Endothelial cell of umbilical vein (primary cell): ENCODE measurements at regions not wholly inside any gene's neighbourhood (a gene's known extent, or its start where the extent isn't known, plus 50 kb on each side); places are given as distances from the start of the nearest gene placed in this dataset.

Experiments used
- BruUV-seq: library from RNA; stranded (reverse); fragments of 400-500 nt; replicated peaks from 2 replicates; lab custom pipeline; 2021; lab: Mats Ljungman, UMichigan
- CTCF ChIA-PET: fragments of 300-600, 350-600 bp; sonication (Branson Sonifier 250); formaldehyde crosslinking; loops from one replicate; lab custom pipeline; 2021; ENCODE audit warnings: antibody characterized with exemption, inconsistent platforms; lab: Charles Lee
- POLR2A ChIA-PET: fragments of 300-600, 350-600 bp; sonication (Branson Sonifier 250); formaldehyde crosslinking; loops from one replicate; lab custom pipeline; 2021; ENCODE audit warnings: antibody characterized with exemption, inconsistent platforms; lab: Charles Lee
- DNase-seq: peaks from one replicate; pipeline ENCODE4 v3.0.0-alpha.2; 2011; ENCODE audit warnings: low read depth, low spot score
- FAIRE-seq: peaks from 2 replicates; lab custom pipeline; 2011; peaks lifted over from hg19 to GRCh38; lab: Jason Lieb, UNC
- H2AFZ ChIP-seq: 2 replicates; pipeline ENCODE4 v1.6.0; 2012; ENCODE audit warnings: low read depth, low read length, control low read depth, inconsistent platforms
- H3K27ac ChIP-seq: 2 replicates; pipeline ENCODE4 v1.5.1; 2011; ENCODE audit warnings: low read depth, mild to moderate bottlenecking, control low read depth, low read length, moderate library complexity; ENCODE audit not compliant: insufficient read depth
- H3K27me3 ChIP-seq, 2 experiments: 2 replicates each; pipeline versions ENCODE4 v1.6.0 to v1.6.1; 2011; ENCODE audit warnings: low read length in 2 of 2, mixed read lengths in 1 of 2; ENCODE audit not compliant: control insufficient read depth in 2 of 2, insufficient read depth in 2 of 2
- H3K36me3 ChIP-seq, 2 experiments: 2 replicates in 1 of 2; 3 replicates in 1 of 2; pipeline ENCODE4 v1.5.1; 2011; ENCODE audit warnings: low read length in 2 of 2, mild to moderate bottlenecking in 1 of 2, moderate library complexity in 1 of 2; ENCODE audit not compliant: control insufficient read depth in 2 of 2, insufficient read depth in 2 of 2; ENCODE audit errors: extremely low read depth in 1 of 2
- H3K4me1 ChIP-seq: 3 replicates; pipeline ENCODE4 v1.5.1; 2011; ENCODE audit warnings: mild to moderate bottlenecking, low read length; ENCODE audit not compliant: control insufficient read depth, insufficient read depth; ENCODE audit errors: extremely low read depth
- H3K4me2 ChIP-seq: 2 replicates; pipeline ENCODE4 v1.6.1; 2011; ENCODE audit warnings: low read length, control low read depth, mixed read lengths; ENCODE audit not compliant: insufficient read depth
- H3K4me3 ChIP-seq, 3 experiments: fragments of 200-600 bp in 1 of 3; sonication (generic), shearing (Covaris generic) in 1 of 3; replicated peaks in 1 of 3; 2 replicates each; pipeline ENCODE4 v1.5.1; 2011 to 2016; ENCODE audit warnings: control low read depth in 3 of 3, low read length in 3 of 3, mild to moderate bottlenecking in 2 of 3, inconsistent platforms in 1 of 3, low read depth in 1 of 3, moderate library complexity in 1 of 3; ENCODE audit not compliant: insufficient read depth in 1 of 3
- H3K79me2 ChIP-seq: 2 replicates; pipeline ENCODE4 v1.6.0; 2012; ENCODE audit warnings: low read length, inconsistent platforms; ENCODE audit not compliant: control insufficient read depth, insufficient read depth
- H3K9ac ChIP-seq: replicated peaks from 2 replicates; pipeline ENCODE3; 2011; ENCODE audit warnings: low read length, control low read depth; ENCODE audit not compliant: insufficient read depth; ENCODE audit errors: extremely low read depth
- H3K9me1 ChIP-seq: replicated peaks from 3 replicates; pipeline ENCODE4 v1.6.0; 2011; ENCODE audit warnings: mild to moderate bottlenecking, low read length; ENCODE audit not compliant: control insufficient read depth, insufficient read depth; ENCODE audit errors: extremely low read depth
- H3K9me3 ChIP-seq: replicated peaks from 2 replicates; pipeline ENCODE4 v1.5.1; 2012; ENCODE audit warnings: low read length, inconsistent platforms; ENCODE audit not compliant: control insufficient read depth, insufficient read depth
- H4K20me1 ChIP-seq: replicated peaks from 2 replicates; pipeline ENCODE3; 2011; ENCODE audit warnings: mild to moderate bottlenecking, low read length; ENCODE audit not compliant: control insufficient read depth, insufficient read depth; ENCODE audit errors: extremely low read depth
- EZH2 ChIP-seq: IDR thresholded peaks from 2 replicates; pipeline ENCODE4 v1.6.1; 2012; ENCODE audit warnings: borderline replicate concordance, low read depth, mild to moderate bottlenecking, moderate library complexity, low read length, inconsistent platforms; ENCODE audit not compliant: severe bottlenecking
- GATA2 ChIP-seq: IDR thresholded peaks from 2 replicates; pipeline ENCODE4 v1.7.0; 2011; ENCODE audit warnings: low read depth, mild to moderate bottlenecking, moderate library complexity, mixed read lengths, low read length; ENCODE audit not compliant: insufficient read length, insufficient read depth
- JUN ChIP-seq: IDR thresholded peaks from 2 replicates; pipeline ENCODE4 v1.6.1; 2011; ENCODE audit warnings: borderline replicate concordance, low read depth; ENCODE audit not compliant: insufficient read length, insufficient read depth
- MYC ChIP-seq: IDR thresholded peaks from one replicate; pipeline ENCODE4 v1.6.1; 2011; ENCODE audit warnings: mild to moderate bottlenecking, low read depth, low read length
- POLR2A ChIP-seq: IDR thresholded peaks from 2 replicates; pipeline ENCODE4 v1.6.1; 2012; ENCODE audit warnings: low read depth, mild to moderate bottlenecking, control low read depth, low read length
- dilution Hi-C: fragments of 300-500 bp; cut with MboI; formaldehyde crosslinking; loops from one replicate; pipeline ENCODE4 v1.15.0; 2019; ENCODE audit warnings: low sequenced_read_pairs; ENCODE audit not compliant: extremely low pct_ligation_motif_present
- intact Hi-C: fragments of 100-400 bp; cut with micrococcal nuclease; formaldehyde crosslinking; loops from one replicate; pipeline ENCODE4 v1.10.0; 2022
- TF ChIP-seq, protein P1 (sequence below), 2 donors: IDR thresholded peaks; 1 replicate in 1 of 2; 2 replicates in 1 of 2; pipeline ENCODE4 v1.5.1; 2011; ENCODE audit warnings: low read length in 2 of 2, mild to moderate bottlenecking in 2 of 2, moderate library complexity in 2 of 2, control low read depth in 1 of 2, inconsistent platforms in 1 of 2, low read depth in 1 of 2; ENCODE audit not compliant: insufficient read depth in 1 of 2; ENCODE audit errors: extremely low read depth in 1 of 2
- TF ChIP-seq, protein P2 (sequence below): IDR thresholded peaks from 2 replicates; pipeline ENCODE4 v1.6.1; 2011; ENCODE audit not compliant: insufficient read depth, insufficient read length

DNA sequence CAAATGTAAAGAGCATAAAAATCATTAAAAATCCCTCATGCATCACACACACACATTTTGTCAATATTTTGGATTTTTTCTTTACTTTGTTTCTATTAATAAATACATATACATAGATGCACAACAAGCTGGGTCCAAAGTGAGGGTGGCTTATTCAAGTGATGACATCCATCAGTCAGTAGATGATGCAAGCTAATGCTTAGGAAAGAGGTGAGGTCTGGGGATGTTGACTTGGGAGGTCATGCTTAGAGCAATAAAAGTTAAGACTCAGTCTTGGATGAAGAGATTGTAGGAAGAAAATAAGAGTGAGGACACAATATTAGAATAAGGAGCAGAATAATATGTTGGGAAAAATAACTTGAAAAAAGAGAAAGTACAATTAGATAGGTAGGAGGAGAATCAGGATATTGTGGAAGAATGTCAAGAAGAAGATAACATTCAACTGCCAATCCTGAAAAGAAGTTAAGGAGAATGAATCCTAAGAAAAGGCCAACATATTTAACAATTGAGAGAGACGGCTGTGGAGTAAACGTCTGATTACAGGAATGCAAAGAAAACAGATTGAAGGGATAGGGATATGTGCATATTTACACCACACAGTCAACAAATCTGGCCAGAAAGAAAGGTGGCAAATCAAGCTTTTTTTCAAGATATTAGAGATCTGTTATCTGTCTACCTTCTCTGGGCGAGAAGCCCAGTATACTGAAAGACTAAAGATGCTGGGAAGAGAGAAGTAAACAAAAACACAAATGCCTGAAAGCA is 111.0 kb upstream of the TJP1 start:
- no peak overlapping the region for H3K4me3 ChIP-seq
- POLR2A ChIA-PET: no interaction called here
- peak overlapping the region; percentile 38 for H3K27ac ChIP-seq
- DNase-seq (no peak), FAIRE-seq (no peak)
- H3K9me1 ChIP-seq: no peaks in the 10 kb centered on the region
- no TSS peak for BruUV-seq
- H3K4me1 ChIP-seq: peaks cover 32% of the 10 kb centered on the region
- H3K27me3 ChIP-seq: no peaks in the 10 kb centered on the region
- CTCF ChIA-PET: interaction anchor here (1.4 to 1.7 kb wide), 3 partner anchors 9 to 185 kb away, joined by 4 to 5 read pairs (median 5); no protein-coding TSS in a partner anchor
- no peaks in the 10 kb centered on the region for H3K9me3 ChIP-seq
- no peak for TF ChIP-seq GATA2
- no peak for TF ChIP-seq POLR2A
- TF ChIP-seq JUN: no peak
- TF ChIP-seq MYC: no peak
- no peaks in the 10 kb centered on the region for H3K36me3 ChIP-seq
- intact Hi-C loops: no loop called here
- no peaks in the 10 kb centered on the region for H4K20me1 ChIP-seq
- H3K9ac ChIP-seq: no peak overlapping the region
- H2AFZ ChIP-seq: peak overlapping the region; percentile 61
- H3K4me2 ChIP-seq: no peak overlapping the region
- dilution Hi-C loops: no loop called here
- no peaks in the 10 kb centered on the region for H3K79me2 ChIP-seq

DNA sequence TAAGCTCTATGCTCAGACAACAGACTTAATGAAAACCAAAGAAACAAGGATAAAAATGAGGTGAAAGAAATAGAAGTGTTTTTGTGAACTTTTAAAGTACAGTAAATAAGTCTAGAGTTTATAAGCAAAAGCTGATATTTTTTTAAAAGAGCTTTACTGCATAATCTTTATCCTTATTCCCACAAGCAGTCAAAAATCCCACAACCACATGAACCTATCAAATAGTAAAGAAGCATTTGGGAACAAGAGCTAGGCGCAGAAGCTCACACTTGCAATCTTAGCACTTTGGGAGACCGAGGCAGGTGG is 103.8 kb upstream of the TJP1 start:
- peaks cover 12% of the 10 kb centered on the region for H3K4me1 ChIP-seq
- no TSS peak for BruUV-seq
- ChIA-PET CTCF (interaction anchor here (0.5 to 8.2 kb wide), 52 partner anchors 9 to 259 kb away, joined by 3 to 295 read pairs (median 6); partner anchors contain the start of gene TJP1), POLR2A (interaction anchor here (0.9 to 1.0 kb wide), 2 partner anchors 105 to 178 kb away, joined by 5 read pairs; no protein-coding TSS in a partner anchor)
- H2AFZ ChIP-seq: no peak overlapping the region
- no peak overlapping the region for H3K4me3 ChIP-seq
- no peaks in the 10 kb centered on the region for H3K36me3 ChIP-seq
- no peak overlapping the region for H3K27ac ChIP-seq
- no peaks in the 10 kb centered on the region for H3K27me3 ChIP-seq
- no peaks in the 10 kb centered on the region for H3K79me2 ChIP-seq
- H3K9me3 ChIP-seq: no peaks in the 10 kb centered on the region
- intact Hi-C loops (loop anchor here (1.0 to 5.0 kb wide), 4 partner anchors 104 to 254 kb away; partner anchors contain the start of gene TJP1), dilution Hi-C loops (no loop called here)
- H3K9me1 ChIP-seq: no peaks in the 10 kb centered on the region
- peak; percentile 24 for FAIRE-seq
- no peaks in the 10 kb centered on the region for H4K20me1 ChIP-seq
- no peak overlapping the region for H3K4me2 ChIP-seq
- TF ChIP-seq, protein P1, sequence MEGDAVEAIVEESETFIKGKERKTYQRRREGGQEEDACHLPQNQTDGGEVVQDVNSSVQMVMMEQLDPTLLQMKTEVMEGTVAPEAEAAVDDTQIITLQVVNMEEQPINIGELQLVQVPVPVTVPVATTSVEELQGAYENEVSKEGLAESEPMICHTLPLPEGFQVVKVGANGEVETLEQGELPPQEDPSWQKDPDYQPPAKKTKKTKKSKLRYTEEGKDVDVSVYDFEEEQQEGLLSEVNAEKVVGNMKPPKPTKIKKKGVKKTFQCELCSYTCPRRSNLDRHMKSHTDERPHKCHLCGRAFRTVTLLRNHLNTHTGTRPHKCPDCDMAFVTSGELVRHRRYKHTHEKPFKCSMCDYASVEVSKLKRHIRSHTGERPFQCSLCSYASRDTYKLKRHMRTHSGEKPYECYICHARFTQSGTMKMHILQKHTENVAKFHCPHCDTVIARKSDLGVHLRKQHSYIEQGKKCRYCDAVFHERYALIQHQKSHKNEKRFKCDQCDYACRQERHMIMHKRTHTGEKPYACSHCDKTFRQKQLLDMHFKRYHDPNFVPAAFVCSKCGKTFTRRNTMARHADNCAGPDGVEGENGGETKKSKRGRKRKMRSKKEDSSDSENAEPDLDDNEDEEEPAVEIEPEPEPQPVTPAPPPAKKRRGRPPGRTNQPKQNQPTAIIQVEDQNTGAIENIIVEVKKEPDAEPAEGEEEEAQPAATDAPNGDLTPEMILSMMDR (IDR thresholded peaks at IDR 0.05; ENCODE audit: extremely low read depth in 1 of 2, insufficient read depth in 1 of 2, low read depth in 1 of 2, low read length in 2 of 2): no peak
- TF ChIP-seq EZH2 (no peak), MYC (no peak), JUN (no peak), GATA2 (no peak)
- TF ChIP-seq, protein P2, sequence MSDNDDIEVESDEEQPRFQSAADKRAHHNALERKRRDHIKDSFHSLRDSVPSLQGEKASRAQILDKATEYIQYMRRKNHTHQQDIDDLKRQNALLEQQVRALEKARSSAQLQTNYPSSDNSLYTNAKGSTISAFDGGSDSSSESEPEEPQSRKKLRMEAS: no peak
- no peak overlapping the region for H3K9ac ChIP-seq
- DNase-seq: no peak
